Nephron (organoid): ENCODE measurements at regions not wholly inside any gene's neighbourhood (a gene's known extent, or its start where the extent isn't known, plus 50 kb on each side); places are given as distances from the start of the nearest gene placed in this dataset.

Experiments
- H3K27ac Mint-ChIP-seq, 3 experiments: 2 replicates each; pipeline ENCODE4 v1.8.0; 2020; ENCODE audit warnings: mixed read lengths in 3 of 3, mild to moderate bottlenecking in 2 of 3, moderate library complexity in 1 of 3
- H3K27me3 Mint-ChIP-seq: 2 replicates; pipeline ENCODE4 v1.8.0; 2021; ENCODE audit warnings: low read depth, mild to moderate bottlenecking, moderate library complexity, mixed read lengths
- H3K36me3 Mint-ChIP-seq: 2 replicates; pipeline ENCODE4 v1.8.0; 2020; ENCODE audit warnings: low read depth, mixed read lengths
- H3K4me1 Mint-ChIP-seq: 2 replicates; pipeline ENCODE4 v1.8.0; 2020; ENCODE audit warnings: mixed read lengths
- H3K4me3 Mint-ChIP-seq, 3 experiments: 2 replicates each; pipeline ENCODE4 v1.8.0; 2020; ENCODE audit warnings: mild to moderate bottlenecking in 3 of 3, mixed read lengths in 3 of 3, moderate library complexity in 2 of 3
- H3K9me3 Mint-ChIP-seq: 2 replicates; pipeline ENCODE4 v1.8.0; 2020; ENCODE audit warnings: mixed read lengths
- CTCF ChIP-seq, 3 experiments: fragments of 200-600 bp; sonication (generic); IDR thresholded peaks; one replicate each; pipeline ENCODE4 v1.5.0; 2021; ENCODE audit warnings: antibody characterized with exemption in 3 of 3; ENCODE audit not compliant: unreplicated experiment in 3 of 3

GRCh38 chr9:90469435-90469834 lies 173.2 kb downstream of the DIRAS2 start:
- TF ChIP-seq CTCF (IDR thresholded peaks at IDR 0.05; ENCODE audit: unreplicated experiment in 3 of 3): no peak
- no peak overlapping the region for H3K4me3 Mint-ChIP-seq

GRCh38 chr9:90469865-90470387 lies 172.7 kb downstream of the DIRAS2 start:
- no peak overlapping the region for H3K4me3 Mint-ChIP-seq
- H3K27me3 Mint-ChIP-seq: peaks cover 9% of the 10 kb centered on the region
- no peaks in the 10 kb centered on the region for H3K9me3 Mint-ChIP-seq
- no peaks in the 10 kb centered on the region for H3K4me1 Mint-ChIP-seq
- no peak for TF ChIP-seq CTCF (IDR thresholded peaks at IDR 0.05; ENCODE audit: unreplicated experiment in 3 of 3)
- H3K27ac Mint-ChIP-seq: peak overlapping the region in 1 of 3 experiments; percentile 54
- H3K36me3 Mint-ChIP-seq: no peaks in the 10 kb centered on the region

More at GRCh38 chr9:90469435-90469834, 173.2 kb downstream of the DIRAS2 start:
- Mint-ChIP-seq H3K27ac (peak overlapping the region in 2 of 3 experiments; percentile 58 to 62), H3K9me3 (no peaks in the 10 kb centered on the region), H3K27me3 (peaks cover 9% of the 10 kb centered on the region), H3K36me3 (no peaks in the 10 kb centered on the region), H3K4me1 (no peaks in the 10 kb centered on the region)

GRCh38 chr9:90476058-90476457 lies 166.6 kb downstream of the DIRAS2 start:
- H3K4me1 Mint-ChIP-seq: no peaks in the 10 kb centered on the region
- H3K27me3 Mint-ChIP-seq: no peaks in the 10 kb centered on the region
- TF ChIP-seq CTCF (IDR thresholded peaks at IDR 0.05; ENCODE audit: unreplicated experiment in 3 of 3): no peak
- H3K36me3 Mint-ChIP-seq: no peaks in the 10 kb centered on the region
- H3K9me3 Mint-ChIP-seq: no peaks in the 10 kb centered on the region
- no peak overlapping the region for H3K4me3 Mint-ChIP-seq
- no peak overlapping the region for H3K27ac Mint-ChIP-seq

- Mint-ChIP-seq H3K27me3 (no peaks in the 10 kb centered on the region), H3K4me3 (no peak overlapping the region), H3K4me1 (no peaks in the 10 kb centered on the region), H3K9me3 (no peaks in the 10 kb centered on the region), H3K27ac (no peak overlapping the region), H3K36me3 (no peaks in the 10 kb centered on the region)
- no peak for TF ChIP-seq CTCF (IDR thresholded peaks at IDR 0.05; ENCODE audit: unreplicated experiment in 3 of 3)
Measured at GRCh38 chr9:90477535-90477934, 165.1 kb downstream of the DIRAS2 start.

- TF ChIP-seq CTCF (IDR thresholded peaks at IDR 0.05; ENCODE audit: unreplicated experiment in 3 of 3): no peak
- no peaks in the 10 kb centered on the region for H3K9me3 Mint-ChIP-seq
- H3K36me3 Mint-ChIP-seq: no peaks in the 10 kb centered on the region
- H3K27ac Mint-ChIP-seq: no peak overlapping the region
- no peaks in the 10 kb centered on the region for H3K4me1 Mint-ChIP-seq
- H3K4me3 Mint-ChIP-seq: no peak overlapping the region
- H3K27me3 Mint-ChIP-seq: no peaks in the 10 kb centered on the region
Measured at GRCh38 chr9:90478821-90479220, 163.8 kb downstream of the DIRAS2 start.

- peaks cover 3% of the 10 kb centered on the region for H3K36me3 Mint-ChIP-seq
- peaks cover 10% of the 10 kb centered on the region for H3K9me3 Mint-ChIP-seq
- H3K4me1 Mint-ChIP-seq: no peaks in the 10 kb centered on the region
Measured at GRCh38 chr9:90485028-90485427, 157.6 kb downstream of the DIRAS2 start.

More at GRCh38 chr9:90485028-90485427, 157.6 kb downstream of the DIRAS2 start:
- TF ChIP-seq CTCF (IDR thresholded peaks at IDR 0.05; ENCODE audit: unreplicated experiment in 3 of 3): no peak
- no peak overlapping the region for H3K4me3 Mint-ChIP-seq
- no peak overlapping the region for H3K27ac Mint-ChIP-seq
- peaks cover 4% of the 10 kb centered on the region for H3K27me3 Mint-ChIP-seq
